HG03045 (cell line): ENCODE measurements at regions not wholly inside any gene's neighbourhood (a gene's known extent, or its start where the extent isn't known, plus 50 kb on each side); places are given as distances from the start of the nearest gene placed in this dataset.
"Not testable (repeated sequence)": the region's sequence is repeated elsewhere in the genome, so short reads cannot be mapped to it uniquely, and the experiment has no call there.

Experiments
- ATAC-seq: cut with Tn5 transposase; IDR thresholded peaks from one replicate; pipeline ENCODE4 v1.9.1; 2021; ENCODE audit warnings: mild to moderate bottlenecking, moderate library complexity; ENCODE audit not compliant: unreplicated experiment

DNA sequence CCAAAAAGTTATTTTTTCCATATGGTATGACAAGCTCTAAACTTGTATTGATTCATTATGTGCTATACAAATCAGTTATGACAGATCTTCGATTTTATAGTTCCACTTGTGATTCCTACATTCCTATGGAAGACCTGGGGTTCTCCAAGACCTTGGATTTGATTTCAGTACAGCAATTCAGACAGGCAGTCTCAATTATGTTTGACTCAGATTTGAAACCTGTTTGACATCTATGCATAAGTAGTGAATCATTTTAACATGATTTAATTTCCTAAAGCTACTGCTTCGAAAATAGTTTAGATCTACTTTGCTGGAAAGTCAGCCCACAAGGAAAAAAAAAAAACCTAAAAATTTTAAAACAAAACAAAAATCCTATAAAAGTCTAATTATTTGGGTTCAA lies 820.4 kb downstream of the LUZP2 start:
- ATAC-seq = no peak

DNA sequence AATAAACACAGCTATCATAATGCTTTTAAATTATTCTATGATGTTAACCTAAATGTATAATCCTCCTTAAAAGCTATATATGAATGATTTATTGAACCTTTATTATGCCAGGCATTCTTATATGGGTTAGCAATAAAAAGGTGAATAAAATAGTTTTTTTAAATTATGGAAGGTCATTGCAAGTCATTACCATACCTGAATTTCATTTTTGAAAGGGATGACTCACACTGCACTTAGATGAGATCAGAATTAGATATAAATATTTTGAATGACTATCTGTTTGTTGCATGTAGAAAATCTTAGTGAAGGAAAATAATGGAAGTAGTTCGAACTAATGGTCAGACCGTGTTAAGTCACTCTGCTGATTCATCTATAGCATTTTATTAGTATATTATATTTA lies 822.3 kb downstream of the LUZP2 start:
- no peak for ATAC-seq

DNA sequence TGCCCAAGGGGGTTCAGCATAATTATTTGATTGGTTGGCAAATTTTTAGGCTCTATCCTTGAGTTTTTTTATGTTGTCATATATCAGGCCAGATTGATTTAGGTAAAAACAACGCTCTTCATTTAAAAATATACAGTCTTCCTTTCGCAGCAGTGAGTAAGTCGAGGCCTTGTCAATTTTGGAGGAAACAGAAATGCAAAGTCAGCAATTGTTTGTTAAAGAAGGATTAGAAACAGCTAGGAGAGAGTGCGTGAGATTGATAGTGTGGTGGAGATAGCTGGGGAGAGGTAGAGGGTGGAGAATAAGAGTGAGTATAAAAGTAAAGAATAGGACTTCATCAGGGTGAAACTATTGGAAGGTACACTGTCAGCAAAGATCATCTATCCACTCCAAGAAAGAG lies 830.8 kb downstream of the LUZP2 start:
- no peak for ATAC-seq

DNA sequence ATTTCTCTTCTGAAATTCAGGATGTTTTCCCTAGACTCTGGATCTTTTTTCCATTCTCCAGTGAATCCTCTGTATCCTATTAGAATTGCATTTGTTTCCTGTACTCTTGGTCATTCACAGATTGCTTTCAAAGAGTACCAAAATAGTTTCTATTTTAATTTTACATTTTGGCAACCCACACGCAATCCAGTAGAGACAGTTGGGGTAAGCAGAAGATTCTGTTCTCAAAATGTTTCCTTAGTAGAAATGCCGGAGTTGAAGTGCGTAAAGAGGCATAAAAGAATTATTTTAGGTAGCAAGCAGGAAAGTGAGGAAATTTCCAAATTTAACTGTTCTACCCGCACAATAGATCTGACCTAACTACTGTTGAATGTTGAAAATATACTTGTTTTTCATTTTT lies 842.4 kb downstream of the LUZP2 start:
- ATAC-seq = no peak

DNA sequence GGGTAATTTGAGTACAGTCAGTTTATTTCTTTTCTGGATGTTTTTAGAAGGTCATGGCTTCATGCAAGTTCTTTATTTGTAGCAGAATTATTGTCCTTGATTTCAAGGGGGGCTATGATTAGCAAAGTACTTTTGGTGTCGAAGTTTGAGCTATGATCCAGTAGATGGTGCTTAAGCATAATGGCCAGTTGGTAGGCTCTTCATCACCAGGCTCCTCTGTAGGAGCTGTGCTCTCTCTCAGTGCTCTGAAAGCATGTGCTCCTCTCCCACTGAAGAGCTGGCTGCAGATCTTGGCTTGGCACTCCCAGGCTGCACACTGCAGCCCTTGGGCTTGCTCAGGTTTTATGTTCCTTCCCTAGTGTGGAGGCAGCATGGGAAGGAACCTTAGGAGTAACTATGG lies 852.7 kb downstream of the LUZP2 start:
- no peak for ATAC-seq

DNA sequence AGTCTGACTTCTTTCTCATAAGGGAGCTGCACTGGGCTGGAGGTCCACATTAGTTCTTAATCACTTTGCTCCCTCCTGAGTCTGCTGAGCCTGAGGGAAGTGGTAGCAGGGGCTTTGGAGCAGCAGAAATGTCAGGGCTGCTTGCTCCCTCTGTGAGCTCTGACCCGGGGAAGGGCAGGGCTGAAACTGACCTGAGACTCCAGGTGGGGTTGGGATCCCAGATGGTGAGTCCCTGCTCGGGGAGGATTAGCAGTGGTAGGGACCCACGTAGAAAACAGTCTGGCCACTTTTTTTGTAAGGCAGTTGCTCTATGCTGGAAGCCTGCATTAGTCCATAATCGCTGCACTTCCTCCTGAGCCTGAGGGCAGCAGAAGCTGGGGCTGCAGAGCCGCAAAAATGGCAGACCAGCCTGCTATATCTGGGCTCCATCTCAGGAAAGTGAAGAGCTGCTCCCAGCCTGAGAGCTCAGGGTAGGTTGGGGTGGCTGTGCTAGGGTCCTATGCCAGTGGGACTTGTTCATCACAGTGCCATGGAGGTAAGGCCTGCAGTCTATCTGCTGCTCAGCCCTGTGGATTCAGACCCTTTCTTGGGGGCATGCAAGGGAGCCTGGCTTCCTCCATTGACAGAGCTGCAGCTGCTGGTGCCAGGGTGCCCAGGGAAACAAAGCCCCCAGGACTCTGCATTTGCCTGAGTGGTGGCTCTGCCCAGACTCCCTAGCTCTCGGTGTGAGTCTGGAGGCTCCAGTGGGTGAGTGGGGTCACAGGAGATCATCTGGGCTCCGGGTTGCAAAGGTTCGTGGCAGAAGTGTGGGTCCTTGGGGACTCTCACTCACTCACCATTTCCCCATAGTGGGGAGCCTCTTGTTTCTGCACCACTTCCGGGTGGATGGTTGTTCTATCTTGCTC lies 854.3 kb downstream of the LUZP2 start:
- no peak for ATAC-seq

DNA sequence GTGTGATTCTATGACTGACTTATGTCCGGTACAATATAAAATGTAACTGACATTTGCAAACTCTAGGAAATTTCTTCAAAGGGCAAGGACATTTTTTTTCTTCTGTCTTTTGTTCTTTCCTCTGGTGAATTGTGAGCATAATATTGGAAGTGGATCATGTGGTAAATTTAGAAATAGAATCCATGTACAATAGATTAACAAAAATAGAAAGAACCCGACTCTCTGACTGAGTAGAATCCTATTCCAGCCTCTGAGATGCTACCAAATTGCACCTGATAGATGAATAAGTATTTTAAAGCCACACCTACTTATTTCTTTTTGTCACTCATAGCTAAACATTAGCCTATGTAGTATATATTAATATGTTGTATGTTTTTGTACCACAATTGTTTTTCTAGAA lies 860.3 kb downstream of the LUZP2 start:
- no peak for ATAC-seq

DNA sequence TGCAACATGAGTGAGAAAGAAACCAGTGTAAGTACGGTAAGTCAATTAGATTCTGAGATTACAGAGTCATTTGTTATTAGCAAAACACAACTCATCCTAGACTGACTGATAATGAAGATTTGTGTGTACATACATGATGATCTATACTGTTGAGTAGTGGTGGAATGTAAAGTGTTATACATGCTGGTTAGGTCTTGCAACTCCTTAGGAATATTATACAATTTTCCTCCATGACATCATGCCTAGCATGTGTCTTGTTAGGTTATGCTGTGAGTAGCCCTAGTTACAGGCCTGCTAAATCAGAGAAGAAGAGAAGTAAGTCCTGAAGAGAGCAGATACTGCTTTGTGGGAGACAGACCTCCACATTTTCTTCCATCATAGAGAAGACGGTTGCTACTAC lies 880.6 kb downstream of the LUZP2 start:
- ATAC-seq = no peak

DNA sequence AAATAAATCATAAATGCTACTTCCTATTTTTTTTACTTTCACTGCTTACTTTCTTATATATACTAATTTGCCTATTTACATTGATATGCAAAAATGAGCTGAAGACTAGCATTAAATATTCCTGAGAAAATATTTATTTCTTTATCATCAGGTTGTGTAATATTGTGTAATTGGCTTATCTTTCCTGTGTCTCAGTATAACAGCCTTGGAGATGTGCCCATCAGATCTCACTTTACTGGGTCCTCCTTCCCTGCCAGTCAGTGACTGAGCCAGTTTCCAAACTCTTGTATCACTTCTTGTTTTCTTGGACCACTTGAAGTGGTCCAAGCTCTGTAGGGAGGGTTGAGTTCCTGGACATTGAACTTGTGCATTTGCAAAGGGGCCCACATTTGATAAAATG lies 900.0 kb downstream of the LUZP2 start:
- no peak for ATAC-seq

DNA sequence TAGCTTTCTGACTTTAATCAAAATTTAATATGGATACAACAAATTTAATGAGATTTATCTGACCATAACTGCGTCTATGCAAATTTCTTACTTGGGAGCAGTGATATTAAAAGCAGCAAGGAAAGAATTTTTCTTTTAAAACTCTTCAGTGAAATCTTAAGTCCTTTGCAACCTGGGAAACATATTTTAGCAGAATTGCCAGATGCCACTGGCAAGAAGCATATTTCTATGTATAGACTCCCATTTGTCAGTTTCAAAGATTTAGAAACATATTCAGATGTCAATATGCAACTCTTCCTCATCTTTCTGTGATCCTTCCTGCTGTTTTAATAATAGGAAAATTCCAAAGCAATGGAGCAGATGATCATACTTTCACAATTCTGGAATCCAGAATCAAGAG lies 911.3 kb downstream of the LUZP2 start:
- ATAC-seq = no peak

DNA sequence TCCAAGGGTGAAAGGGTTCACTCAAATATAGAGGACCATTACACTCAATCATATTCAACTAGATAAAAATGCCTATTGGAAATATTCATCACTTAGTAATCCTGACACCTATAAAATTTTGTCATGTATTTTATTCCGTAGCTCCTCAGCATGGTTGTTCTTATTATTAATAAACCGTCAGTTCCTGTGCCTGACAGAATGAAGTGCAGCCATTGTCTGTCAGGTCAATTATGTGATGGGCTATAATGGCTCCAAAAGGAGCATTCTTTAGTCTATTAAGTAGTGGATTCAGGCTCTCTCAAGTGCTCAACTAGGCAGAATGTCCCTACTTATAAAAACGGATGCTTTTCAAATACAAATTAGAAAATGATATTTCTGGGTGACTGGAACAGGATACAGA lies 916.1 kb upstream of the ANO3 start:
- no peak for ATAC-seq

DNA sequence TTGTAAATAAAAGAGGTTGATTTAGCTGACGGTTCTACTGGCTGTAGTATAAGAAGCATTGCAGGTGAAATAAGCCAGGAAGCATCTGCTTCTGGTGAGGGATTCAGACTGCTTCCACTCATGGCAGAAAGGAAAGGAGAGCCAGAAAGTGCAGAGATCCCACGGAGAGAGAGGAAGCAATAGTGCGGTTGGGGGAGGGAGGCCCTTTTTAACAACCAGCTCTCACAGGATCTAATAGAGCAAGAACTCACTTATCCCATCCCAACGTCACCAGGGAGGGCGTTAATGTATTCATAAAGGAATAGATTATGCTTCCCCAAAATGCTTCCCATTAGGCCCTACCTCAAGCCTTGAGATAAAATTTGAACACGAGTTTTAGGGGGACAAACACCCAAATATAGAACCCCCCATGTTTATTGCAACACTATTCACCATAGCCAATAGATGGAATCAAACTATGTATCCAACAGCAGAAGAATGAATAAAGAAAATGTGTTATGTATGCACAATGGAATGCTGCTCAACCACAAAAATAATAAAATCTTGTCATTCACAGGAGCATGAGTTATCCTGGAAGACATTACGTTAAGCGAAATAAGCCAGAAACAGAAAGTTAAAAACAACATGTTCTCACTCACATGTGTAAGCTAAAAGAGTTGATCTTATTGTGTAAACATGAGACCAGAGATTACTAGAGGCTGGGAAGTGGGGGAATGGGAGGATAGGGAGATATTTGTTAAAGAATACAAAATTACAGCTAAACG lies 908.3 kb upstream of the ANO3 start:
- ATAC-seq = no peak

DNA sequence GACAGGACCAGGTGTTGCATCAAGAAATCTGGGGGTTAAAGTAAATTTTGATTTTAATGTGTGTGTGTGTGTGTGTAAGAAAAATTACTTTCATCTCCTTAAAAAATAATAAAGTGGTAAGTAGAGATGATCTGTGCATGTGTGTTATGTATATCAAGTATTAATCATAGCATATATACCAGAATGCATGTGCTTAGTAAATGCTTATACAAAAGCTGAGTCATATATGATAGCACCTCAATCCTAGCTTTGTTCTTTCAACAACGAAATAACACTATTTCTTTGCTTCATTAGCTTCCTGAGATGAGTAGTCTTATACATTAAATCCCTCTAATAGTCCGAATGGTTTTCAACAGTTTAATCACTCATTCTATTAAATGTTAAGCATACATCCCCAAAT lies 899.6 kb upstream of the ANO3 start:
- no peak for ATAC-seq

DNA sequence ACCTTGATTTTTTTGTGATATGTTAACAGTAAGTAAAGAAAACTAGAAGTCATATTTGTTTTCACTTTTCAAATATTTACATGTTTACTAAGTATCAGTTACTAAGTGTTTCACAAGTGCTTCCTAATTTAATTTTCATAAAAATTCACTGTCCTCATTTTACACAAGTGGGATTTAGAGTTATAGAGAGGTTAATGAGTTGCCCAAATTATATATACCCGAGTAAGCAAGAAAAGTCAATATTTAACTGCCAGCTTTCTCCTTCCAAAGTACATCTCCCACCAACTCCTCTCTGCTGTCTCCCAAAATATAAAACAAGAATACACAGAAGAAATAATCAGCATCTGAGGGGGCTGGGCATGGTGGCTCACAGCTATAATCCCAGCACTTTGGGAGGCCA lies 896.7 kb upstream of the ANO3 start:
- ATAC-seq = no peak

DNA sequence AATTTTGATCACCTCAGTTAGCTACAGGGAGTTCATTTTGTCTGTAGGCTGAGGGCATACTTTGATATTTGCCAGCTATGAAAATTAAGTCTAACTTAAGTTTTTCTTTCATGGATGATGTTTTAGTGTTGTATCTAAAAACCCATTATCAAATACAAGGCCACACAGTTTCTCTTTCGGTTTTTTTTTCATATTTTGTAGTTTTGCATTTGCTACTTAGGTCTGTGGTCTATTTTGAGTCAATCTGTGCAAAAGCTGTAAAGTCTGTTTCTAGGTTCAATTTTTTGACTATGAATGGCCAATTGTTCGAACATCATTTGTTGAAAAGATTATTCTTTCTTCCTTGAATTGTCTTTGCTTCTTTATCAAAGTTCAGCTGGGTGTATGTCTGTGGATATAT lies 895.6 kb upstream of the ANO3 start:
- no peak for ATAC-seq

DNA sequence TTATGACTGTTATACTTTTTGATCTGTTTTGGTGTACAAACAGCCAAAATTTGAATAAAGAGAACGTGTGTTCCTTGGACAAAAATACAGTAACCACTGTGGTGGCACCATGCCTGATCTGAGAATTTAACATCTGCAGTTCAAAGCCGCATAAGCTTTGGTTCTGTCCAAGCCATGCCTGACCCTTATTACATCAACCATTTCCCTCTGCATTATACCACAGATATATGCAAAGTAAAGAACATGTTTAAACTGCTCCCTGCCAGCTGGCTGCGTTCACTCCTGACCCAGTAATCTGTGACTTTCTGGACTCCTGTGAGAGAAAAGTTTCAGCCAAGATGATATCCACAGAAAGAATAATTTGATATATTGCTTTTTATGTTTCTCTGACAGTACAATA lies 890.5 kb upstream of the ANO3 start:
- ATAC-seq = no peak

DNA sequence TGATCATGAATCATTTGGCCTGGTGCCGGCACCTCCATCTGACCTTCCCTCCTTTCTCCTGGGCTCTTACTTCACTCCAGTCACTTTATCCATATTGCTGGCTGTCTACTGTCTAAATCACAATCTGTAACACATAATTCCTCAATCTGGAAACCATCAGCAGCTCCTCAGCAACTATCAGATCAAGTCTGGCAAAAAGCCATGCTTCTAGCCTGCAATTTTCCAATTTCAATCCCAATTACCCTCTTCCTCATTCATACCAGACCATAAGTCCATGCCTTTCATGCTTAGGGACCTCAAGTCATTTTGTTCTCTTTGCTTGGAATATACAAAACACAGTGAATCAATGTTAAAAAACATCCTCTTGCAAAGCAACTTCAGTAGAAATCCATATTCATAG lies 882.8 kb upstream of the ANO3 start:
- no peak for ATAC-seq

DNA sequence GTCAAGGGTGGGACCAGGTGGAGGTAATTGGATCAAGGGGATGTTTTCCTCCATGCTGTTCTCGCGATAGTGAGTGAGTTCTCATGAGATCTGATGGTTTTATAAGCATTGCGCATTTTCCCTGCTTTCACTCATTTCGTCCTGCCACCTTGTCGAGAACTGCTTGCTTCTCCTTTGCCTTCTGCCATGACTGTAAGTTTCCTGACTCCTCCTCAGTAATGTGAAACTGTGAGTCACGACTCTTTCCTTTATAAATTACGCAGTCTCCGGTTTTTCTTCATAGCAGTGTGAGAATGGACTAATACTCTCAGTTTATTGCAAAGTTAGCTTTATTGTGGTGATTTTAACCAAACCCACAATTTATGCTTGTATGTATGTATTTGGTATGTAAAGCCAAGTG lies 878.5 kb upstream of the ANO3 start:
- no peak for ATAC-seq

DNA sequence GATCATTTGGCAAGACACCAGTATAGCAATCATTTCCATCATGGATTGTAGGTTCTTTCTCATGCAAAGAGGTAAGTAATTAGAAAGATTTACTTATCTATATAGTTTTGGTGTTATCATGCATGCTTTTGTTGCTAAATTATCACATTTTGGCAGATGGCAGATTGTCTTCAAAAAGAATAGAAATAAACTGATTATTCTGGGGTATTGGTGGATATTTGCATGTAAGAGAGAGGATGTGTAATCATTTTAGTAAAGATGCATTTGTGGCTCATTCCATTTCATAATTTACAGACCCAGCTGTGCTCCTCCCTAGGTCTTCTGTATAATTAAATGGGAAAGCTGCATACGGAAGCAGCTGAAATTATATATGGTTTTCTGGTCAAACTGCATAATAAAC lies 875.7 kb upstream of the ANO3 start:
- ATAC-seq = no peak

DNA sequence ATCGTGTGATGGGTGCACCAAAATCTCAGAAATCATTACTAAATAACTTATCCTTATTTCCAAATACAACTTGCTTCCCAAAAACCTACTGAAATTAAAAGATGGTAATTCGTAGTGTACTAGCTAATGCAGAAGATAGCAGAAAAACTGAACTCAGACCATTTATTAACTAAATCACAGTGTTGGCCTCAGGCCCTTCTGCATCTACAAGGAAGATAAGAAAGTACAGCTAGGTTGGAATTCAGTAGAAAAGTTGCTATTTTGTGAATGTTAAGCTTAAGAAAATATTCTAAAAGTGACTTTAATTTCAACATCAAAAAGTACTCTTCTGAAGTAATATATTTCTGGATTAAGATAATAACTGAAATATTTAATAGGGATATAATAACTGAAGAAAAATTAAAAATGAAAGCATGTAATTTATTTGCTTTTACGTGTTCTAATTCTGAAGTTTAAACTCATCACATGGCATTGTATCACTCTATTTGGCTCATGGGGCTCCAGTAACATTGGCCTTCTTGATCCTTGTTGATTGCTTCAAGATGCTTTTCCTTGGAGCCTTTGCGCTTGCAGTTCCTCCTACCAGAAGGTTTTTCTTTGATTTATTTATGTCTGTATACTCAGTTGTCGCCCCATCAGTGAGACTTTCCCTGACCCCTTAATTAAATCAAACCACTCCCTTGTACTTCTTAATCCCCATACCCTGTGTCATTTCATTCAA lies 847.9 kb upstream of the ANO3 start:
- ATAC-seq = no peak

DNA sequence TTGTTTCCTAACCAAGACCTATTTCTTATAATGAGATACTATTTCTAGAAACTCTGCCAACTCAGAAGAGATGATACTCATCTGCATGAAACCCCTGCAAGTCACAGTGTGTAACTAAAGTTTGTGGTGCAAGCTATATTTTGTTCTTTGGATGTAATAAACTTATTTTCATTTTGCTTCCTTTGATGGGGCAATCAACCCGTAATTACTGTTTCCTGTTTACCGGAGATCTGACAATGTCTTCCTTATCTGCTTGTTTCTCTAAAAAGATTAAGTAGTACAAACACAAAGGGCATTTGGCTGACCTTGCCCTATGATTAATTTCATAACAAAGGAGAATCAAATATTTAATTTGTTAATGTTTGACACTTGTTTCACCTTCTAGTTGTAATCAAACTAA lies 846.6 kb upstream of the ANO3 start:
- no peak for ATAC-seq

DNA sequence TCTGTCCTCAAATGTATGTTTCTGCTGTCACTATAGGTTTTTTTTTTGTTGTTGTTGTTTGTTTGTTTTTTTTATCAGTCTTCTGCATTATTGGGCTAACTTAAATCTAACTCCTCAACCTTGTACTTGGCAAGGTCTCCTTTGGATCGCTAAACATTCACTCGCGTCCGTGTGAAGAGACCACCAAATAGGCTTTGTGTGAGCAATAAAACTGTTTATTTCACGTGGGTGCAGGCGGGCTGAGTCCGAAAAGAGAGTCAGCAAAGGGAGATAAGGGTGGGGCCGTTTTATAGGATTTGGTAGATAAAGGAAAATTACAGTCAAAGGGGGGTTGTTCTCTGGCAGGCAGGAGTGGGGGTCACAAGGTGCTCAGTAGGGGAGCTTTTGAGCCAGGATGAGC lies 845.6 kb upstream of the ANO3 start:
- not testable (repeated sequence) for ATAC-seq
